NCI-H2107 treated with DMSO at 0.1 percent for 48 hours (cell line): ENCODE measurements at regions not wholly inside any gene's neighbourhood (a gene's known extent, or its start where the extent isn't known, plus 50 kb on each side); places are given as distances from the start of the nearest gene placed in this dataset.
"Not testable (repeated sequence)": the region's sequence is repeated elsewhere in the genome, so short reads cannot be mapped to it uniquely, and the experiment has no call there.

Source experiments
- DNase-seq: peaks from one replicate; lab custom pipeline; 2025; ENCODE audit not compliant: unreplicated experiment; lab: John Stamatoyannopoulos, UW

DNA sequence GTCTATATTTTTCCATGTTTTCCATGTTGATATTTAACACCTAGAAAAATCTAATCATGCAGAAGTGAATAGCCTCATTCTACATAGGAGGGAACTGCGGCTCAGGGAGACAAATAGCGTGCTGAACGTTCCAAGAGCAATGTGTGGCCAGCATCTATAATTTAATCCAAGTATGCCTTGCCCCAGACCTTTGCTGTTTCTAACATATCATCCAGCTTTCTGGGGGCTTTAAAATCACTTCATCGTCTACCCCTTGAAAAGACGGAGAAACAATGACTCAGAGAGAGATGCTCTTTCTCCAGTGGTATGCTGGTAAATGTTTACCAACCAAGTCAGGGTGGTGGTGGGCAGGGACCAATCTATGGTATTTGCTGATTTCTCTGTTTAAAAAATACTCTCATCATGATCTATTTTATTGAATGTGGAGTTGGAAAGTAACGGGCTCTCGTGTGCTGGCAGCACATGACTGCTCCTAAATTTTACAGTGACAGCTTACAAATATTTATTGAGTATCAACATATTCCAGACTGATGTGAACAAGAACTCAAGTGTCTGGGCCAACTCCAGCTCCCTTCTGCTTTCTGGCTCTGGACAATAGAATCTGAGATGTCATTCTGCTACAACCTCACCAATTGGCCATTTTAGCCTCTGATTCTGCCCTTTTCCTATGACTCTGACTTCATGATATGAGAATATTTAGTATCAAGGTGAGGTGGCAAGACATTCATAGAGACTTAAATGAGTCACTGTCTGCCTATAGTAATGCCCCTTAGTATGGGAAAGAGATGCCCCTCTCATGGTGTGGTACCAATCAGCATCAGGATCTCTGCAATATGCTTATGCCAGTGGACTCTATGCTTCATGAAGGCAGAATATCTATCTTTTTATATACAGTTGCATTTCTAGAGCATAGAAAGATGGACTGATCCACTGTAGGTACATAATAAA is 407.4 kb upstream of the TNC start:
- DNase-seq, result no peak

DNA sequence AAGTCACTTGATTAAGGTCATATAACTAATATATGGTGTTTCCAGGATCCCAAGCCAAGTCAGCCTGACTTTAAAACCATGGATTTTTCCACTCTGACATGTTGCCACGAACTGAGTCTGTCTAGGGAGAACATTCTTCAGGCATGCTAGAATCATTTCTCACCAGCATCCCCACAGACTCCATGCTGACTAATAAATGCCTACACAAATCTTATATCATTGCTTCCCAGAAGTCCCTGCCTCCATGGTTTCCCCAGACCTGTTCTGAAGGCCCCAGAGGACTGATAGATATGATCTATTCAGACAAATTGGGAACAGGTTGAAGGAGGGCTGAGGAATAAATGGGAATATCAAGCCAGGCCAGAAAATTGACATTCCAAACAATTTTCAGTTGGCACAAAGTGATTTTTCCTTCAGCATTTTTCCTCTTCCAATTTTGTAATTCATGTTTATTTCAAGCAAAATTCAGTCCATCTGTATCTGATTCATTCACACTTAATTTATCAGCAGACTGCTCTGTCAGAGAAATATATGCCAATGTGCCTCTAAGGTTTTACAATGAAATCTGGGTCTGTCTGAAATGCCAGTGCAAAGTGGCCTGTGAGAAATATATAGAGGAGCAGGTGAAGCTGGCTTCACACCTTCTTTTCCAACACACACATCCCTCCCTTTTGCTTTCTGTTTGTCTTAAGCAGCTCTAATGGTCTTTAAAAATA is 413.6 kb upstream of the TNC start:
- no peak for DNase-seq

DNA sequence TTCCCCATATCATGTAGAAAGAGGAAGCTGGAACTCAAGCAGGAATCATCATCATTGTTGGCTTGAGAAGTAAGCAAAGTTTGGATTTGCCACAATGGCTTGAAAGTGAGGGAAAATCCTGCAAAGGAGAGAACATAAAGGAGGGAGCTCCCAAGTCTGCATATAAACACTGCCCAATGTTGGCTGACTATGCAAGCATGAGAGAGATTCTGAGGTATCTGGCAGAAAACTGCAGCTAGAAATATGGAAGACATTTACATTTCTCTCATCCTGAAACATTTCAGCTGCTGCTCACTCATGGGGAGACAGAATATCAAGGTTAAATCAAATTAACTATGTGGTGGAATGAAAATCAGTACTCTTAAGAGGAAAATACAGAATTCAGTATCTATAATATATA is 415.6 kb upstream of the TNC start:
- DNase-seq, result no peak

DNA sequence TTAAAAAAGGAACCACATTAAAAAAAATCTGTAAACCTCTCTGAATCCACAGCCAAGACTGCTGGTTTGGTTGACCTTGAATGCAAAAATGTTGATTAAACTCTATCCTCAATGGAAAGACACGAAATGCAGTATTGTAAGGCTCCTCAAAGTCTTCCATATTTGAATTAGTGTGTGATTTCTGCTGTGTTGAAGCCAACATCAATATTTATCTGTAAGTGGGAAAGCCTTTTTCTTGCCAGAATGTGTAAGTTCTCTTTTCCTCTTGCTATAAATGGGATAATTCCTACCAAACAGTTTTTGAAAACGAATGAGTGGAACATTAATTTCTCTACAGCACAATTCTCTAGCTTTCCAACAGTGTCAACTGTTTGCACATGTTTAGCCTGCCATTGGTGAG is 422.1 kb upstream of the TNC start:
- no peak for DNase-seq

DNA sequence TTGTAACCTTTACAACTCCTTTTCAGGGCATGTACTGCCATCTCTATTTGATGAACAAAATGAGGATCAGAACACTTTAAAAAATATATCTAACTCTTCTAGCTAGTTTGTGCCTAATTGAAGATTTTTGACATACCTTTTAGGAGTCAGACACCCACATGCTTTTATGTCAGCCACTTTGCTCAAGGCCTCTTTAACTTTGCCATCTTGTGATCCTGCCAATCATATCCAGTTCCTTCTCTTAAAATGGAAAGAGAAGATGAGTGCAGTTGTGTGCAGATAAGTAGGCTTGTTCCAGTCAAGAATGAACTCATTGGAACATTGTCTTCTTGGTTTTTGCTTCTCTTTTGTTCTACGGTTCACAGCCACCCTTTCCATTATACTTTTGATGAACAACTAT is 425.6 kb upstream of the TNC start:
- no peak for DNase-seq

DNA sequence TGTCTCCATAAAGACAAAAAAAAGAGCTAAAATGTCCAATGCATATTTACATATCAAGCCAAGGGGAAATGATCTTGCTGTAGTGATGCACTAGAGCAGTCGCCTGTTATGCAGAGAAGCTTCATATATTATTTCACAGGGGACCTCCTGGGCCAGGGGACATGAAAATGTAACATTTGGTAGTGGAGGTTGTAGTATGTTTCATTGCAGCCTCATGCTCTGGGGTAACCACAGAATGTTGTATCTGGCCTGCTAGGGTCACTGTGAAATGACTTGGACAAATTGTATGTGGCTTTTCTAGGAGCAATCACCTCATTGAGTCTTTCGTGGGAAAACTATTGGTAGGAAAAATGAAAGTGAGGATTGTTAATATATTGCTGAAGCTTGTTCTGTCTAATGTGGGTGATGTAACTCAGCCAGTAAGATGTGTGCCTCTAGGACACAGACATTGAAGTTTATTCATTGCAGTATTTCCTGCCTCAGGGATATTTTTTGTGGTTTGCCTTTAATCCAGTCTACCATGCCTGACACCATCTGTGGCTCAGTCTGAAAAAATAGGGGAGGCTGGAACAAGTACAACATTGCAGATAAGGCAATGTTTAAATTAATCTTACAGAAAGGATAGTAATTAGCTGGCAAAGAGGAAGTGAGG is 430.8 kb upstream of the TNC start:
- no peak for DNase-seq

DNA sequence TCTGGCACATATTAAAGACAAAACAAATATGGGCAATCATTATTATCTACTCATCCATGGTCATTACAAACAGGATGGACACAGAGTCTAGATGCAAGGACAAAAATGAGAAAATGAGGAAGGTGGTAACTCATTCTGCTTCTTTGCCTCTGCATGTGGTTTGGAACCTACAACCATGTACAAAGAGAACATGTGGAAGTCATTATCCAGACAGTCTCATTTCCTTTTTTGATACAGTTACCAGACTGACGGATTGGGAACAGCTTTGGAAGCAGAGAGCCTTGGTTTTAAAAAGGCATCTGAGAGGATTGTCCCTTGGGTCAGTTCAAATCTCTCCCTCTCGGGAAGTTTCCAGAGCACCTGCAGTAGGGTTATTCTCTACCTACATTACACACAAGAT is 433.4 kb upstream of the TNC start:
- no peak for DNase-seq

DNA sequence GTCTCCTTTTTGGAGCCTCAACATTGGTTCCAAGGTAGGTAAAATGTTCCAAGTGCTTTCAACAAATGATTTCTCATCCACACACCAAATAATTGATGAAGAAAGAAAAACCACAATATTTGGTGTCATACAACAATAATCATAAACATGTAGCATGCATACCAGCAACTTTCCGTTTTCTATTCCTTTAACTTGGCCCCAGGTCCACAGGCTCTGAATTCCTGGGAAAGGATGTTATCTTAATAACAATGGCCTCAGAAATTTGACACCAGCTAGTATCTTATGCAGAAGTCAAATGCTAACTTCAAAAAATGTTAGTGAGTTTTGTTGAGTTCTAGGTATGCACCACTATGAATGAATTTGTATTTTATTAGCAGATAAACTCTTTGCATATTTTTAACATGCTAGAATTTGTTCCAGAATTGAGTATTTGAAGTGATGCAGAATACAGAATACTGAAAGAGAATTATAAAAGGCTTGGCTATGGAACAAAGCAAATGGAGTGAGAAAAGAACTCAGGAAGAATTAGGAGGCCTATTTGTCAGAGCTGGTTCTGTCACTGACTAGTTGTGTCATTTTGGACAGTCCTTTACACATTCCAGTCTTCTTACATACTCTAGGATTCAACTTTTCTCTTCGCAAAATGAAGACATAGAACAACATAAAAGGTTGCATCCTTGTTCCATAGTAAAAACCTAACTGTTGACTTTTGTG is 435.3 kb upstream of the TNC start:
- no peak for DNase-seq

DNA sequence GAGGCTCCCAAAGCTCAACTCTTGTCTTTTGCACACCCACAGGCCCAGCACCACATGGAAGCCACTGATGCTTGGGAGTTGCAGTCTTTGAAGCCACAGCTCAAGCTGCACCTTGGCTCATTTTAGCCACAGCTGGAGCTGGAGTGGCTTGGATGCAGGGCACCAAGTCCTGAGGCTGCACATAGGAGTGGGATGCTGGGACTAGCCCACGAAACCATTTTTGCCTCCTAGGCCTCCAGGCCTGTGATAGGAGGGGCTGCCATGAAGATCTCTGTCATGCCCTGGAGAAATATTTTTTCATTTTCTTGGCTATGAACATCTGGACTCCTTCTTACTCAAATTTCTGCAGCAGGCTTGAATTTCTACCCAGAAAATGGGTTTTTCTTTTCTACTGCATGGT is 438.5 kb upstream of the TNC start:
- no peak for DNase-seq

DNA sequence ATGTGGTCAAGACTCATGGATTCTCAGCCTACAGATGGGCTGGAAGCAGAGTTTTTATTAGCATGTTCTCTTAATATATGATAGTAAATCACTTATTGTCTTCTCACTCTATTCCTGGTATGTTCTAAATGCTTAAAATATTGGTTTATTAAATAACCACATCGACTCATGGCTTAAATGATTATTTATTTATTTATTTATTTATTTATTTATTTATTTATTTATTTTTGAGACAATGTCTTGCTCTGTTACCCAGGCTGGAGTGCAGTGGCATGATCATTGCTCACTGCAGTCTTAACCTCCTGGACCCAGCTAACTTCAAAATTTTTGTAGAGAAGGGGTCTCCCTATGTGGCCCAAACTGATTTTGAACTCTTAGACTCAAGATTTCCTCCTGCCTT is 457.2 kb upstream of the TNC start:
- no peak for DNase-seq

DNA sequence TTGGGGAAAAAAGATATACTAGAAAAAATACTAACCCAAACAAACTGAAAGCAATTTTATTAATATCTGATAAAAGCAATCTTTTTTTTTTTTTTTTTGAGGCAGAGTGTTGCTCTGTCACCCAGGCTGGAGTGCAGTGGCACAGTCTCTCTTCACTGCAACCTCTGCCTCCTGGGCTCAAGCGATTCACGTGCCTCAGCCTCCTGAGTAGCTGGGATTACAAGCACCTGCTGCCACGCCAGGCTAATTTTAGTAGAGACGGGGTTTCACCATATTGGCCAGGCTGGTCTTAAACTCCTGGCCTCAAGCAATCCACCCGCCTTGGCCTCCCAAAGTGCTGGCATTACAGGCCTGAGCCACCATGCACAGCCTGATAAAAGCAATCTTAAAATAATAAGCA is 467.5 kb upstream of the TNC start:
- DNase-seq, result not testable (repeated sequence)

DNA sequence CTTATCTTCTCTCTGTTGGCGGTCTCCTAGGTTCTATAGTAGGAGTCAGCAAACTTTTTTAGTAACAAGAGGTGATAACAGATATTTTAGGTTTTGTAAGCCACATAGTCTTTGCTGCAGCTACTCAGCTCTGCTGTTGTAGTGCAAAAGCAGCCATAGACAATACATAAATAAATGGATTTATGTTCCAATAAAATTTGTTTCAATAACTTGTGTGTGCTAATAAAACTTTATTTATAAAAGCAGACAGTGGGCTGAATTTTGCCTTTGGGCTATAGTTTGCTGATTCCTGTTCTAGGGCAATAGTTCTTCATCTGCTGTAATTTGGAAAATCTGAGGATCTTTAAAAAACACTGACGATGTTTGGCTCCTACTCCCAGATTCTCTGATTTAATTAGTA is 469.4 kb upstream of the TNC start:
- DNase-seq, result no peak

DNA sequence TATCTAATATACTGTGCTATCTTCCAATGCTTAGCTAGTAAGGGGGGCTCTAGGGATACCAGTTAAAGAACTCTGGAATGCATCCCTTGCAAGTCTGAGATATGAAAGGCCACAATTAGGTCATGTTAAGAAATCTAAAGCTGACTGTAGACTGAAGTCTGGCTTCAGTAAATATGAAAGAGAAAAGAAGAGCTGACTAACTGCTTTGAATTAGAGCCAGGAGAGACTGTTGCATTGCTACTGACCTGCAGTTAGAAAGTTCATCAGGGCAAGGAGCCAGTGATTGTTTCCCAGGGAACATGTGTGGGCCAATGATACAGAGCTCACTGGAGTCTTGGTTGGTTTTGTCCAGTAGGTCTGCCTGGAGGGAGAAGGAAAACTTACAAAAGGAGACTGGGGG is 472.1 kb upstream of the TNC start:
- no peak for DNase-seq

DNA sequence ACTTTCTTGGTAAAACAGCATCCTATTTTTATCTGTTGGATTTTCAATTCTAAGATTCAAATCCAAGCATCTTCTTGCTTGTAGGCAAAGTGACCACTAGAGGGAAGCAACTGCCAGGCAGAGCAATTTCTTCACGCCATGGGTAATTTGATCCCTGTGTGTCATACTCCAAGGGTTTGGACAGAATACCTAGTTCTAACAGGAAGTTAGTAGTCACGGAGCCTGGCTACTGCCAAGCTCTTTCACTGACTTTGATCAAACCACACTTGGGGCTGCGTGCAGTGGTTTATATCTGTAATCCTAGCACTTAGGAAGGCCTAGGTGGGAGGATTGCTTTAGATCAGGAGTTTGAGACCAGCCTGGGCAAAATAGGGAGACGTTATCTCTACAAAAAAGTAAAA is 473.6 kb upstream of the TNC start:
- DNase-seq, result peak; percentile 67

DNA sequence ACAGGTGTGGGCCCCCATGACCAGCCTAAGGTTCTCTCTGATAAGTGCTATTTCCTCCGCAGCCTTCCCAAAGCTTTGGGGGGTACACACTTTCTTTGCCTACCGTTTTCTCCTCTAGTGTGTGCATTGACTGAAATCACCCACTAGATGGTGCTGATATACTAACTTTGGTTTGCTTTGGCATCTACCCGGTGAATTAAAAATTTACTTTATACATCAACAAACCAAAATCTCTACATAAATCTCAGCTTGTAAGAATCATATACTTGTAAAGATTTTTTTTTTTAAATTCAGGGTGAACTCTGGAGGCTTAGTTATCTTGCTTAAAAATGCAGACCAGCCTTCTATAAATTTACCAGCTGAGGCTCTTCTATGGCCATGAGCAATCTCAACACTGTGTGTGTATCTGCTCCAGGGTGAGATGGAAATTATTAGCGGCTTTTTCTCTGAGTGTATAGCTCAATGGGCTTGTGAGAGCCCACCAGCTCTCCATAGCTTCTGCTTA is 475.7 kb upstream of the TNC start:
- peak; percentile 2 for DNase-seq

DNA sequence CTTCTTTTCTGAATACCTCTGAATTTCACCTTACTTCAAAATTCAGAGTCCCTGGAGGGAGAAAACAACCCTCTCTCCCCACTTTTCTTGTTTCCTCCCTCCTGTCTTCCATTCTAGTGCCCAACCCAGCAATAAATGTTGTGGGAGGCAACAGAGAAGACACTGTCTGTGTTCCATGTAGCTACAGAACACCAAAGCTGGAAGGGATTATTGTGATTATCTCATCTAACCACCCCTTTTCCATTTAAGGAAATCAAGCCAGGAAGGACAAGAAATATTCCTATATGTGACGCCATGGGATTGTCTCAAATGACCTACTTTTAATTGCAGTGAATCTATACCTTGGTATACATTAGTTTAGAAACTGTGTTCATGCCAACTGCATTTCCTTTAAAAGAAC is 476.6 kb upstream of the TNC start:
- DNase-seq, result no peak

DNA sequence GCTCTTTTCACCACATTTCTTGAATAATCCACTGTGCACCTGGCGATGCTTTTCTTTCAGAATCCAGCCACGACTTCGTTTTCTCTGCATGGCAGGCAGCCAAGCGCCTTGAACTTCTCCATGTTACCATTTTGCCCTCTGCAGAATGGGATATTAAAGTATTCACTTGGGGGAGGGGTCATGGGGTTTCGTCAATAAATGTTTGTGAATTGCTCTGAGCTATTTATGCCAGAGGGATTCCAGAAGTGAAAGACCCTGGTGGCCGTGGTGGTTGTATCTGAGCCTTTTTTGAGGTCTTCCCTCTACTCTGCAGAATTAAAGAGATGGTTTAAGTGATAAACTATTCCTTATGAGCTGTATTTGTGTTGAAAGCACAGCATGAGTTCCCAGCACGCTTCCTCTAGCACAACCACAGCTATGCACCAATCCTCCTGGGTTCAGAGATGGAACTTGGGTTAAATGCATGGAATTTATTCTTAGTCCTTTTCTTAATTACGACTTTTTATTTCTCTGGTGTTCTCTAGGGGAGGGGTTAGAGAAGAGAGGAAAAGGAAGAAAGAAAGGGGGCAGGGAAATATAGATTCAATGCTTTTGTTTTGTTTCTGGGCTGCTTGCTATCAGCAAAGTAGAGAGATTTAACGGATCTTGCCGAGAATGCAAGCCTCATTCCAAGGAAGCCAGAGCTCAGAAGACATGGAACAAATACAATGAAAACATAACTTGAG is 478.2 kb upstream of the TNC start:
- no peak for DNase-seq

DNA sequence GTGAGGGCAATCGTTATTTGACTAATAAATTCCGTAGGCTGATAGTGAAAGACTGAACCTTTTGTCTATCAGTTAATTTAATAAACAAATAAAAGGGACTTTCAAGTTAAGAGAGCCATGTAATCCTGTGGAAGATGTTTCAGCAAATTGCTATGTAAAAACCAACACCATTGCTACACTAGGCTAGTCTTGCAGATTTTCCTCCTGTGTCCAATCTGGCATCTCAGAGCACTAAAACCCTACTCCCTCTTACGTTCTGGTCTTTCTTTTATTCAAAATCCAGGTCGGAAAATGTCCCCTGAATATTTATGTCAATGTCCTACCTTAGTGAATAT is 478.8 kb upstream of the TNC start:
- no peak for DNase-seq

DNA sequence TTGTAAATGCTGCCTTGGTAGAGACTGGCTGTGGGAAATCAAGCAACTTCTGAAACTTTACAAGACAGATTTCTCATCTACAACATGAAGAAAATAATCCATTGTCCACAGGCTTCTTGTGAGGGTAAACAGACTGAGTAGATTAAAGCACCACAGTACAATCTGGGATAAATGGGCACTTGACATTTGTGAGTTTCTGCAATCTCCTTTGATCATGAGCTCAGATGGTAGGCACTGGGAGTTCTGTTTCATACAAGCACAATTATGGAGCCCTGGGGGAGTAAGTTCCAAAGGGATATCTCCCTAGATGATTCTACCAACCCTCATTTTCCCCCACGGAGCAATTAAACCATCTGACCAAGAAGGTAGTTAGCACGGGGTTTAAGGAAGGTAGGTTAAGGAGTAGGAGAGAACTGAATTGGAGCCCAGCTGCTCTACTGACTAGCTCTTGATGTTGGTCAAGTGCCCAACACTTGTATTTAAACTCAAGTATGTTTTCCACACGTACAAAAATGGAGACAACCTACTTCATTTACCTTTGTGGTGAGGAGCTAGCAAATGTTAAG is 479.5 kb upstream of the TNC start:
- DNase-seq, result no peak

DNA sequence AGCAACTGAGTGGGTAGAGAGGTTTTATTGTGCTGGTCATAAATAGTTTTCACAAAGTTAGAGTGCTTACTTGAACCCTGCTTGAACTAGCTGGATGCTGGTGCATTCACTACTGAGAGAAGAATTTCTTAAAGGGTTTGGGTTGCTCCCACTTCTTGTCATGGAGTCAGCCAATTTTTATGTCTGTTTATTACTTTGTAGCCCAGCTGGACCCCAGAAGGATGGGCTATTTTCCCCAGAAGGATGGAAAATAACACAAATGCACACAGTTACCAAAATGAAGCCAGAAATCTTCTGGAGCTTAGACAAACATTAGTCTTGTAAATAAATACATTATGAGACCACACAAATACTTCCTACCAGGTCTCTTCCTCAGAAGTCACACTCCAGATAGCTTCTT is 480.8 kb upstream of the TNC start:
- DNase-seq, result no peak
